ENCODE measurements at regions not wholly inside any gene's neighbourhood (a gene's known extent, or its start where the extent isn't known, plus 50 kb on each side); places are given as distances from the start of the nearest gene placed in this dataset.

DNA sequence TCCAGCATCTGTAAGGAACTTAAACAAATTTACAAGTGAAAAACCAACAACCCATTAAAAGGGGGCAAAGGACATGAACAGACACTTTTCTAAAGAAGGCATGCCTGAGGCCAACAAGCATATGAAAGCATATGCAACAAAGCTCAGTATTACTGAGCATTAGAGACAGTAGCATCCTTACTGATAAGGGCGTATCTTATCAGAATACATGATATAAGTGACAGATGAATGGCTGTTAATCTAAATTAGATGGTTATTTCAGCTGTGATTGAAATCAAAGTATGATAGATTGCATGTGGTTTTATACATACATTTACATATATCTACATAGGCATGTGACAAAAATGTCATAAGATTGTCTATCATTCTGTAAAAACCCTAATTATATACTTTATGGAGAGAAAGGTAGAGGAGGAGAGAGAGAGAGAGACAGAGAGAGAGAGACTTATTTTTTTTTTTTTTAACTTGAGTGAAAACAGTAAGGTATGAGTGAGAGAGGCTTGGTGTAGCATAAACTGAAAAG, 1240.7 kb downstream of the FAM181B start:
- H3K4me3 Mint-ChIP-seq, result no peak overlapping the region

DNA sequence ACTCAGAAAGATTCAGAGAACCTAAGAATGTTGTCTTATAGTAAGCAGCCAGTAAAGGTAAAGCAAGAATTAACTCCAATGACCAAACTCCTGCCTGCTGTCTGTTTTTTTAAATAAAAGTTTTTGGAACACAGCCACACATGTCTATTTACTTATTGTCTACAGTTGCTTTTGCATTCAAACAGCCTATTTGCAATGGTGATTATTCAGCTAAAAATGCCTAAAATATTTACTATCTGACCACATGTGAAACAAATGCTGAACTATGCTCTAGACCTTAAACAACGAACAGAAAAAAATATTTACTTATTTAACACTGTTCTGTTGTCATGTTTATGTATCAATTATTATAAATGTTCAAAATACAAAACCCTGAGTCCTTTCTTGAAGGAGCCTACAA, 1246.6 kb downstream of the FAM181B start:
- Mint-ChIP-seq H3K27me3 (no peaks in the 10 kb centered on the region), H3K36me3 (ENCODE audit: low read depth) (no peaks in the 10 kb centered on the region), H3K4me1 (no peaks in the 10 kb centered on the region), H3K4me3 (no peak overlapping the region), H3K9me3 (no peaks in the 10 kb centered on the region), H3K27ac (no peak overlapping the region)
- ChIA-PET POLR2A (no interaction called here), CTCF (no interaction called here)
- DNase-seq, result no peak

More for the DNA sequence above, 1240.7 kb downstream of the FAM181B start:
- Mint-ChIP-seq H3K4me1 (no peaks in the 10 kb centered on the region), H3K27ac (no peak overlapping the region), H3K36me3 (ENCODE audit: low read depth) (no peaks in the 10 kb centered on the region), H3K9me3 (no peaks in the 10 kb centered on the region), H3K27me3 (no peaks in the 10 kb centered on the region)
- ChIA-PET POLR2A (no interaction called here), CTCF (no interaction called here)
- DNase-seq, result no peak

DNA sequence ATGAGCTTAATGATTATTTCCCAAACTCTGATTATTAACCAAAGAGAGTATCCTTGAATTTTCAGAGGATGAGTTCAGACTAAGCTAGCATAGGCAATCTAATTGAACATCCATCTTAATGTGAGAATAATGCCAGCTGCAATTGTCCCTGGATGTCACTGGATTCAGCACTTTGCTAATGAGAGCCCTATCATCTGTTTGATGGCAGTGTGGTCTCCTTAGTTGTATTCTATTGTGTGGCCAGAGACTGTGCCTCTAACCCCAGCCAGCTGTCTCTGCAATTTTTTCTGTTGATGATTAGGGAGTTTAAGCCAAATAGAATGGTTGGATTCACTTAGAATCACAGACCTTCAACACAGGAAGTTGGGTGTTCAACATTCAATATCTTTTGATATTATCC, 1249.5 kb downstream of the FAM181B start:
- POLR2A ChIA-PET, result no interaction called here
- Mint-ChIP-seq H3K27ac (no peak overlapping the region), H3K36me3 (ENCODE audit: low read depth) (no peaks in the 10 kb centered on the region), H3K9me3 (no peaks in the 10 kb centered on the region), H3K27me3 (no peaks in the 10 kb centered on the region), H3K4me3 (no peak overlapping the region), H3K4me1 (no peaks in the 10 kb centered on the region)
- DNase-seq, result no peak
- CTCF ChIA-PET, result interaction anchor here (0.6 to 1.0 kb wide), 2 partner anchors 13 to 88 kb away, joined by 3 to 4 read pairs; no protein-coding TSS in a partner anchor

DNA sequence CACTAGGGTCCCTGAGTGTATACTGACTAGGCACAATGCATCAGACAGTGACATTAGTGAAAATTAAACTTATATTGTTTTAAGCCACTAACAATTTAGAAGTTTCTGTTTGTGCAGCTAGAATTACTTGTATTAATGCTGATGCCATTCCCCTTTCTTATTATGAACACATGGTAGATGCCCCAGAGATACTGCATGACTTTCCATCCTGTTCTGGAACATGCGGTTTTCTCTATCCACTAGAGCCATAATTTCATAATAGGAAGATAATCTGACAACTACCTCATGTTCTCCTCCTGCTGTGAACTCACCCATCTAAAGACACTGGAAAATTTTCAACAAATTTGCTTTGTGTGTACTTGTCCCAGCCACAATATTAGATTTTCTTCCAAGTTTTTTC, 1256.4 kb downstream of the FAM181B start:
- ChIA-PET CTCF (no interaction called here), POLR2A (no interaction called here)
- H3K27me3 Mint-ChIP-seq, result no peaks in the 10 kb centered on the region
- H3K4me1 Mint-ChIP-seq, result no peaks in the 10 kb centered on the region
- no peak overlapping the region for H3K27ac Mint-ChIP-seq
- no peaks in the 10 kb centered on the region for H3K36me3 Mint-ChIP-seq (ENCODE audit: low read depth)
- no peak for DNase-seq
- H3K4me3 Mint-ChIP-seq, result no peak overlapping the region
- H3K9me3 Mint-ChIP-seq, result no peaks in the 10 kb centered on the region

DNA sequence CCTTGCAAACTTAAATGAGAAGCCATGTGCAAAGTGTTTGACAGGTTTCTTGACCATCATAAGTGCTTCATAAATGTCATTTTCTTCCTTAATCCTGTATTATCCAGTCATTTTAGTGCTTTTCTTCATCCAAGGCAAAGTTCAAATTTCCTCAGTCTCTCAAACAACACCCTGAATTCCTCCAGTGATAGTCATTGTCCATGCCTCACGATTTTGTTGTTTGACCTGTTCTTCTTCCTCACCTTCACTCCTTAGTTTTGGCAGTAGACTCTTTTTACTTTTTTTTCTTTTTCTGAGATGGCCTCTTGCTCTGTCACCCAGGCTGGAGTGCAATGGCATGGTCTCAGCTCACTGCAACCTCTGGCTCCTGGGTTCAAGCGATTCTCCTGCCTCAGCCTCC, 1257.3 kb downstream of the FAM181B start:
- DNase-seq, result no peak
- CTCF ChIA-PET, result no interaction called here
- H3K27me3 Mint-ChIP-seq, result no peaks in the 10 kb centered on the region
- H3K9me3 Mint-ChIP-seq, result no peaks in the 10 kb centered on the region
- H3K36me3 Mint-ChIP-seq (ENCODE audit: low read depth), result no peaks in the 10 kb centered on the region
- POLR2A ChIA-PET, result no interaction called here
- no peak overlapping the region for H3K27ac Mint-ChIP-seq
- H3K4me3 Mint-ChIP-seq, result no peak overlapping the region
- no peaks in the 10 kb centered on the region for H3K4me1 Mint-ChIP-seq

GRCh38 chr11:81472646-81473045, 1261.0 kb downstream of the FAM181B start:
- Mint-ChIP-seq H3K36me3 (ENCODE audit: low read depth) (no peaks in the 10 kb centered on the region), H3K4me1 (no peaks in the 10 kb centered on the region), H3K4me3 (no peak overlapping the region), H3K27ac (no peak overlapping the region), H3K27me3 (no peaks in the 10 kb centered on the region), H3K9me3 (peaks cover 3% of the 10 kb centered on the region)
- ChIA-PET POLR2A (no interaction called here), CTCF (no interaction called here)
- DNase-seq, result no peak

GRCh38 chr11:81470446-81470845, 1263.2 kb downstream of the FAM181B start:
- Mint-ChIP-seq H3K27me3 (no peaks in the 10 kb centered on the region), H3K27ac (no peak overlapping the region), H3K36me3 (ENCODE audit: low read depth) (no peaks in the 10 kb centered on the region), H3K4me3 (no peak overlapping the region), H3K9me3 (peaks cover 3% of the 10 kb centered on the region), H3K4me1 (no peaks in the 10 kb centered on the region)
- no peak for DNase-seq
- POLR2A ChIA-PET, result no interaction called here
- CTCF ChIA-PET, result no interaction called here

- ChIA-PET POLR2A (no interaction called here), CTCF (no interaction called here)
- H3K27ac Mint-ChIP-seq, result no peak overlapping the region
- no peak overlapping the region for H3K4me3 Mint-ChIP-seq
- H3K36me3 Mint-ChIP-seq (ENCODE audit: low read depth), result no peaks in the 10 kb centered on the region
- no peak for DNase-seq
- H3K9me3 Mint-ChIP-seq, result peaks cover 3% of the 10 kb centered on the region
- H3K4me1 Mint-ChIP-seq, result no peaks in the 10 kb centered on the region
- no peaks in the 10 kb centered on the region for H3K27me3 Mint-ChIP-seq
These were observed 1273.8 kb downstream of the FAM181B start for GRCh38 chr11:81459766-81460306.

DNA sequence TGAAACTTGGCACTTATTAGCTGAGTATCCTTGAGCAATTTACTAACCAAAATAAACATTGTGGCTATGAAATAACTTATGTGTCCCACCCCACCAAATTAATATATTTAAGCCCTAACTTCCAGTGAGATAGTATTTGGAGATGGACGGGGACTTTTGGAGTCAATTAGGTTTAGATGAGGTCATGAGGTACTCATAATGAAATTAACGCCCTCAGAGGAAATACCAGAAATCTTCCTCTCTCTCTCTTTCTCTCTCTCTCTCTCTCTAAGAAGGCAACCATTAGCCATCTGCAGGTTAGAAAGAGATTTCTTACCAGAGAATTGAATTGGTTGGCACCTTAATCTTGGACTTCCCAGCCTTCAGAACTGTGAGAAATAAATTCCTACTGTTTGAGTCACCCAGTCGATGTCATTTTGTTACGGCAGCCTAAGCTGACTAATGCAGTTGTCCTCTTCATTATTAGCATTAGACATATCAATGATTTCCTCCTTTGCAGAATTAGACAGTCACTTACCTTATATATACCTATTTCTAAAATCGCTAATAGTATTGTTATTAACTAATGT, 1284.0 kb downstream of the FAM181B start:
- H3K27me3 Mint-ChIP-seq, result no peaks in the 10 kb centered on the region
- ChIA-PET POLR2A (no interaction called here), CTCF (no interaction called here)
- H3K9me3 Mint-ChIP-seq, result no peaks in the 10 kb centered on the region
- no peak for DNase-seq
- no peak overlapping the region for H3K4me3 Mint-ChIP-seq
- H3K36me3 Mint-ChIP-seq (ENCODE audit: low read depth), result no peaks in the 10 kb centered on the region
- no peak overlapping the region for H3K27ac Mint-ChIP-seq
- no peaks in the 10 kb centered on the region for H3K4me1 Mint-ChIP-seq

DNA sequence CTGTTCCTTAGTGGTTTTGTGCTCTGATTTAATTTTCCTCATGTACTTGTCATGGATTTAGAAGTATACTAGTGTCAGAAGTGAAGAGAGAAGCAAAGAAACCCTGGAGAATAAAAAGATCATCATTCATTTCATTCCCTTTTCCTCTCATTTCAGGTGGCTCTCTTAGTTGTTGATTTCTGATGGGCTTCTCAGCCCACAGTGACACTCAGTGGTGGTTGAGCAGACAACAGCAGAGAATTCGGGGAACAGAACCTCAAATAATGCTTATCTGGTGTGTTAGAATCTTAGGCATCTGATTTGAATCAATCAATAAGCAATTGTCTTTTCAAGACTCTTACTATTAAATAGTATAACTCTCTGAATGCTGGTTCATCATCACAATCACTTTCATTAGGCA, 1289.4 kb downstream of the FAM181B start:
- CTCF ChIA-PET, result no interaction called here
- no peaks in the 10 kb centered on the region for H3K4me1 Mint-ChIP-seq
- POLR2A ChIA-PET, result no interaction called here
- no peak for DNase-seq
- H3K9me3 Mint-ChIP-seq, result peaks cover 2% of the 10 kb centered on the region
- no peak overlapping the region for H3K27ac Mint-ChIP-seq
- no peaks in the 10 kb centered on the region for H3K36me3 Mint-ChIP-seq (ENCODE audit: low read depth)
- H3K27me3 Mint-ChIP-seq, result no peaks in the 10 kb centered on the region
- H3K4me3 Mint-ChIP-seq, result no peak overlapping the region

GRCh38 chr11:81432333-81432732, 1301.3 kb downstream of the FAM181B start:
- H3K4me3 Mint-ChIP-seq, result no peak overlapping the region
- CTCF ChIA-PET, result no interaction called here
- no peak for DNase-seq
- H3K4me1 Mint-ChIP-seq, result no peaks in the 10 kb centered on the region
- POLR2A ChIA-PET, result no interaction called here
- H3K36me3 Mint-ChIP-seq (ENCODE audit: low read depth), result no peaks in the 10 kb centered on the region
- no peaks in the 10 kb centered on the region for H3K27me3 Mint-ChIP-seq
- no peaks in the 10 kb centered on the region for H3K9me3 Mint-ChIP-seq
- no peak overlapping the region for H3K27ac Mint-ChIP-seq

DNA sequence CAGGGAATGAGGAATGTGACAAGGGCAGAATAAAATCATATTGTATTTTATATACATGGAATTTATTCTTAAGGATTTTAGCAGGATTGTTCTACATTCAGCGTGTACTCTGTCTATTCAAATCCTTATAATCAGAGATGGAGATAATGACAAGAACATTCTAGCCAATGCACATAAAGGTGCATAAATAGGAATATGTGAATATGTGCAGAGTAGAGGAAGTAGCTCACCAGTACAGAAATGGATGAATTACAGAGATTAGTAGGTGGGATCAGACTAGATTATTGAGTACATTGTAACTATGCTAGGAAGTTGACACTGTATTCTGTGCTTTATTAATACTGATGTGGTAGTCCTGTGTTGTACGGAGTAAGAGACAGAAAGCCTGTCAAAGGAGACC, 1308.8 kb downstream of the FAM181B start:
- DNase-seq, result no peak
- Mint-ChIP-seq H3K36me3 (ENCODE audit: low read depth) (no peaks in the 10 kb centered on the region), H3K27me3 (no peaks in the 10 kb centered on the region), H3K4me3 (no peak overlapping the region), H3K9me3 (peaks cover 3% of the 10 kb centered on the region), H3K27ac (no peak overlapping the region), H3K4me1 (no peaks in the 10 kb centered on the region)
- ChIA-PET CTCF (no interaction called here), POLR2A (no interaction called here)

- DNase-seq, result no peak
- Mint-ChIP-seq H3K36me3 (ENCODE audit: low read depth) (no peaks in the 10 kb centered on the region), H3K27me3 (no peaks in the 10 kb centered on the region), H3K4me1 (no peaks in the 10 kb centered on the region), H3K9me3 (peaks cover 3% of the 10 kb centered on the region), H3K4me3 (no peak overlapping the region), H3K27ac (no peak overlapping the region)
- CTCF ChIA-PET, result interaction anchor here (1.1 kb wide), 1 partner anchor 14 kb away, joined by 3 read pairs; no protein-coding TSS in a partner anchor
- POLR2A ChIA-PET, result no interaction called here
These were observed 1311.3 kb downstream of the FAM181B start for GRCh38 chr11:81422402-81422801.

DNA sequence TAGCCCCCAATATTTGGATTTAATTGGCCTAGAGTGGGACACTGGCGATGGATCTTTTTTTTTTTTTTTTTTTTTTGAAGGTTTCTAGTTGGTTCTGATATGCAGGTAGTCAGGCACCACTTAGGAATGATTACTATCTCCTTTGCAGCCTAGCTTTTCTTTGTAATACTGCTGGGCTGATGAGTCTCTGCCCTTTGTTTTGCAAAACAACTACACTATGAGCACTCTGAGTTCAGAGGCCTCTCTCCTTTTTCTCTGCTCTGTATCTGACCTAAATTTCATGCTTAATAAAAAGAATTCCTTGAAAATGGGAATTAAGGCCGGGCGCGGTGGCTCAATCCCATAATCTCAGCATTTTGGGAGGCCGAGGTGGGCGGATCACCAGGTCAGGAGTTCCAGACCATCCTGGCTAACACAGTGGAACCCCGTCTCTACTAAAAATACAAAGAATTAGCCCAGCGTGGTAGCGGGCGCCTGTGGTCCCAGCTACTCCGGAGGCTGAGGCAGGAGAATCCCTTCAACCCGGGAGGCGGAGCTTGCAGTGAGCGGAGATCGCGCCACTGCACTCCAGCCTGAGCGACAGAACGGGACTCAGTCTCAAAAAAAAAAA, 1312.3 kb downstream of the FAM181B start:
- Mint-ChIP-seq H3K27ac (no peak overlapping the region), H3K4me3 (no peak overlapping the region), H3K4me1 (no peaks in the 10 kb centered on the region), H3K36me3 (ENCODE audit: low read depth) (no peaks in the 10 kb centered on the region), H3K9me3 (peaks cover 2% of the 10 kb centered on the region), H3K27me3 (no peaks in the 10 kb centered on the region)
- no peak for DNase-seq
- ChIA-PET CTCF (interaction anchor here (1.1 kb wide), 1 partner anchor 15 kb away, joined by 3 read pairs; no protein-coding TSS in a partner anchor), POLR2A (no interaction called here)

Data from activated CD4-positive, alpha-beta T cell treated with anti-CD3 and anti-CD28 coated beads, Interleukin-2, amount 10 ng/mL, durations not matched to agents 7 days and 5 days (primary cell).